Retinal pigment epithelial cell (primary cell): ENCODE measurements at regions not wholly inside any gene's neighbourhood (a gene's known extent, or its start where the extent isn't known, plus 50 kb on each side); places are given as distances from the start of the nearest gene placed in this dataset.
A peak's percentile ranks its signal among the peaks of the same experiment; 100 is the strongest.

ENCODE experiments used
- DNase-seq: peaks from one replicate; pipeline ENCODE4 v3.0.0-alpha.2; 2010; ENCODE audit warnings: low read depth
- H3K4me3 ChIP-seq: 2 replicates; pipeline ENCODE4 v1.5.1; 2011; ENCODE audit warnings: mild to moderate bottlenecking, low read length, control low read depth, moderate library complexity
- TF ChIP-seq, protein P1 (sequence below): conservative IDR thresholded peaks from 2 replicates; pipeline ENCODE4 v1.5.1; 2011; ENCODE audit warnings: low read depth, low read length, control low read depth, inconsistent platforms

DNA sequence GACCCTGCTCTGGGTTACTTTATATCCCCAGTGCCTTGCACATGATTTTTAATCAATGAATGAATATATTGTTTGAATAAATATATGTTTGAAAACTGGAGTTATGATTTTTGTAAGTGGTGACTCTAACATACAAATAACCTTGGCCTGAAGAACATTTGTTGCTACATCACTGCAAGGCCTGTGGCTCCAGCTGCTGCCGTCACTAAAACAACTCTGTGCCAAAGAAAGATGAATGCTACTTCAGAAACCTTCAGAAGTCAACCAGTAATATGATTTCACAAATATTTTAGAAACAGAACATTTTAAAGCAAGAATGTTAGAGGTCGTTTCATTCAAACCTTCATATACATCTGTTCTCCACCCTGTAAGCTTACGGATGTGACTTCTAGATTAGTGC, 60.6 kb upstream of the SEC16B start:
- no peak overlapping the region for H3K4me3 ChIP-seq
- TF ChIP-seq, protein P1, sequence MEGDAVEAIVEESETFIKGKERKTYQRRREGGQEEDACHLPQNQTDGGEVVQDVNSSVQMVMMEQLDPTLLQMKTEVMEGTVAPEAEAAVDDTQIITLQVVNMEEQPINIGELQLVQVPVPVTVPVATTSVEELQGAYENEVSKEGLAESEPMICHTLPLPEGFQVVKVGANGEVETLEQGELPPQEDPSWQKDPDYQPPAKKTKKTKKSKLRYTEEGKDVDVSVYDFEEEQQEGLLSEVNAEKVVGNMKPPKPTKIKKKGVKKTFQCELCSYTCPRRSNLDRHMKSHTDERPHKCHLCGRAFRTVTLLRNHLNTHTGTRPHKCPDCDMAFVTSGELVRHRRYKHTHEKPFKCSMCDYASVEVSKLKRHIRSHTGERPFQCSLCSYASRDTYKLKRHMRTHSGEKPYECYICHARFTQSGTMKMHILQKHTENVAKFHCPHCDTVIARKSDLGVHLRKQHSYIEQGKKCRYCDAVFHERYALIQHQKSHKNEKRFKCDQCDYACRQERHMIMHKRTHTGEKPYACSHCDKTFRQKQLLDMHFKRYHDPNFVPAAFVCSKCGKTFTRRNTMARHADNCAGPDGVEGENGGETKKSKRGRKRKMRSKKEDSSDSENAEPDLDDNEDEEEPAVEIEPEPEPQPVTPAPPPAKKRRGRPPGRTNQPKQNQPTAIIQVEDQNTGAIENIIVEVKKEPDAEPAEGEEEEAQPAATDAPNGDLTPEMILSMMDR, result no peak
- no peak for DNase-seq

DNA sequence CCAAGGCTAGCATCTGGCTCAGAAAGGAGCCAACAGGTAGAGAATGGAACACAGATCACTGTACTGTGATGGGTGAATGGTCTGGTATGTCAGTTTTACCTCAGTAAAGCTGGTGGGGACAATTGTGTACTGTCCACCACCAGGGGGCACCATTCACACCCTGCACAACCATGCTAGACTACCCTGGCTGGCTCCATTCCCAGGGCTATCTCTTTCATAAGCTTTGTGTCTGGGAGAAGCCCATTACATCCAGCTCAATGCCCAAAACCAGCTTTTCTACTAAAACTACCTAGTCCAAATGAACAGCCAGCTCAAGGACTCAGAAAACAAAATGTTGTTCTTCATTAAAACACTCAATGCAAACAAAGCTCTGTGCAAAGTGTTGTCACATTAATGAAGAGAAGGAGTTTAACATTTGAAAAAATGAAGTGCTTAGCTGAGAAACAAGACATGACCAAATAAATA, 62.0 kb upstream of the RASAL2 start:
- DNase-seq, result peak; percentile 89
- TF ChIP-seq, protein P1, result peak; percentile 83
- H3K4me3 ChIP-seq, result no peak overlapping the region

DNA sequence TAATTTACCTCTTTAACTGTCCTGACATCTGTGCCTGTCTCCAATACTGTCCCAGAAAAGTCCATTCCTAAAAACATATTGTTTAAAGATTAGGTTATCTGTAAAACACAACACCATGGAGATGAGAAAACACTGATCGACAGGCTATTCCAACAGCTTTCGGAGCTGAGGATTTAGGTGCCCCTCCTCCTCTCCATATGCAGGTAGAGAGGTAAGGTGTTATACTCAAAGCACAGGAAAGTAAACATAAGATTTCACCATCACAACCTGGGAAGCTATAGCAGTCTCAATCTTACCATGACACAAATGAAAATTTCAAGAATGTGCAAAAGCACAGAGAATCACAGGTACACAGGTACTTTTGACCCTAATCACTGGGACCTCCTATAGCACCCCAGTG, 60.9 kb upstream of the RASAL2 start:
- TF ChIP-seq, protein P1, result no peak
- no peak overlapping the region for H3K4me3 ChIP-seq

DNA sequence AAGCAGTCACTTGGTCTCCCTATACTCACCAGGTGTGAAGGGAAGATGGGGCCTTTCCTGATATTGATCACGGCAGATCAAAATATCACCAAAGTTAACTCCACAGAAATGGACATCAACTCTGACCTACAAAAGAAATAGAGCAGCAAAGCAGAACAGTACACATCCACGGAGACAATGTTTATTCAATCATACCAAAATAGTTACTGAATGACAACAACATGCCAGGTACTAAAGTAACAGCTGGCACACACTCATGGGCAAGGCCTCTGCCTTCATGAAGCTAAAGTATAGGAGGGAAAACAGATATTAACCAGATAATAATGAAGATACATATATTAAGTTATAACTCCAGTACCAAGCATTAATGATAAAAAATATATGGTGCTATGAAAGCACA, 59.2 kb upstream of the RASAL2 start:
- TF ChIP-seq, protein P1, result no peak
- H3K4me3 ChIP-seq, result no peak overlapping the region
- DNase-seq, result no peak

More for the DNA sequence above, 60.9 kb upstream of the RASAL2 start:
- DNase-seq, result no peak

DNA sequence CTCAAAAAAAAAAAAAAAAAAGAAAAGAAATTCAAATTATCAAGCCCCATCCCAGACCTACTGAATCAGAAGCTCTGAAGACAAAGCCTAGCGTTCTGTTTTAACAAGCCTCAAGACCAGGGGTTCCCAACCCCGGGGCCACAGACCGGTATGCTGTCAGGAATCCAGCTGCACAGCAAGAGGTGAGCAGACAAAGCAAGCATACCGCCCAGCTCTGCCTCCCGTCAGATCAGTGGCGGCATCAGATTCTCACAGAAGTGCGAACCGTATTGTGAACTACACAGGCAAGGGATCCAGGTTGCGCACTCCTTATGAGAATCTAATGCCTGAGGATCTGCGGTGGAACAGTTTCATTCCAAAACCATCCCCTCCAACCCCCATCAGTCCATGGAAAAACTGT, 57.8 kb upstream of the RASAL2 start:
- TF ChIP-seq, protein P1, result no peak
- H3K4me3 ChIP-seq, result no peak overlapping the region
- DNase-seq, result no peak

DNA sequence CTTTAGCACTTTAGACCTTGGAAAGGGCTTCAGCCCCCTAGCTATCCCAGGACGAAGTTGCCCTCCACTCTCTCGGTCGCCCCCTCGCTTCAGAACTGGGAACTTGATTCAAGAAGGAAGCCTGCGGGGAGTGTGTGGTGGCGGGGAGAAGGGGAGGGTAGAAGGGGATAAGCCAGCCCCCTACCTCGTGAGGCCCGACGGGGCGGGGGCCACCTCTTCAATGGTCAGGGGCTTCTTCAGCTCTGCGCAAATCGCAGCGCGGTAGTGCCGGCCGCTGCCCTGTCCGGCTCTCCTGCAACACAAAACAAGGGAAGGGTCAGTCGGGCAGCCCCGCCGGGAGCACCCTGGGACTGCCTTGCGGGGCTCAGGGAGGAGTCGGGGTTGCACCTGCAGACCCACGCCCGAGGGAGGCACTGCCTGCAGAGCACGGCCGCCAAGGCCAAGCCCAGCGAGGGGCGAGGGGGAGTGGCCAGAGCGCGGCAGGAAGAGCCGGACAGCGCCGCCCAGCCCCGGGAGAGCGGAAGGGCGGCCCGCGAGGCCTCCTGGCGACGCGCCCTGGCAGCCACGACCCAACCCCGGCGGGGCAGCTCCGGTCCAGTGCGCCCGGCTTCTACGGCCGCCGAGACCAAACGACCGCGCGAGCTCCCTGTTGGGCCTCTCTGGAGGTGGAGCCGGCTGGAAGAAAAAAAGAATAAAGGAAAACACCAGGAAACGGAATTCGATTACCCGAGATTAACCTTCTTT, 56.2 kb upstream of the RASAL2 start:
- no peak for DNase-seq
- TF ChIP-seq, protein P1, result peak; percentile 58
- H3K4me3 ChIP-seq, result peak overlapping the region; percentile 66

DNA sequence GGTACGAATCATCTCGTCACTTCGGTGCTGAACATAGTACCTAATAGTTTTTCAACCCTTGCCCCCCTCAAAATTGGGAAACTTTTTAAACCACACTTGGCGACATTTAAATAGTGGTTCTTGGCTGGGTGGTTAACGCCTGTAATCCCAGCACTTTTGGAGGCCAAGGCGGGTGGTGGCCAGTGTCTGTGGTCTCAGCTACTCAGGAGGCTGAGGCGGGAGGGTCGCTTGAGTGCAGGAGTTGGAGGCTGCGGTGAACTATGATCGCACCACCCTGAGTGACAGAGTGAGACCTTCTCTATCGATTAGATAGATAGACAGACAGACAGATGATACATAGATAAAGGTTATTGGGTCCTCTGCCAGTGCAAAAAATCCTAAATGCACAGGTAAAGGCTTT, 55.5 kb upstream of the RASAL2 start:
- DNase-seq, result no peak
- peak overlapping the region; percentile 66 for H3K4me3 ChIP-seq
- TF ChIP-seq, protein P1, result no peak
